D721Med (cell line): ENCODE measurements at regions not wholly inside any gene's neighbourhood (a gene's known extent, or its start where the extent isn't known, plus 50 kb on each side); places are given as distances from the start of the nearest gene placed in this dataset.

Experiments used
- DNase-seq: peaks from one replicate; pipeline ENCODE4 v3.0.0; 2011; ENCODE audit warnings: low spot score; ENCODE audit not compliant: insufficient read length
- FAIRE-seq: peaks from 2 replicates; lab custom pipeline; 2011; peaks lifted over from hg19 to GRCh38; lab: Jason Lieb, UNC
- TF ChIP-seq, protein P1 (sequence below): IDR thresholded peaks from 2 replicates; pipeline ENCODE4 v1.5.1; 2012; ENCODE audit warnings: mild to moderate bottlenecking, control low read depth; ENCODE audit not compliant: insufficient read depth; ENCODE audit errors: missing control alignments

- no peak for FAIRE-seq
- TF ChIP-seq, protein P1, sequence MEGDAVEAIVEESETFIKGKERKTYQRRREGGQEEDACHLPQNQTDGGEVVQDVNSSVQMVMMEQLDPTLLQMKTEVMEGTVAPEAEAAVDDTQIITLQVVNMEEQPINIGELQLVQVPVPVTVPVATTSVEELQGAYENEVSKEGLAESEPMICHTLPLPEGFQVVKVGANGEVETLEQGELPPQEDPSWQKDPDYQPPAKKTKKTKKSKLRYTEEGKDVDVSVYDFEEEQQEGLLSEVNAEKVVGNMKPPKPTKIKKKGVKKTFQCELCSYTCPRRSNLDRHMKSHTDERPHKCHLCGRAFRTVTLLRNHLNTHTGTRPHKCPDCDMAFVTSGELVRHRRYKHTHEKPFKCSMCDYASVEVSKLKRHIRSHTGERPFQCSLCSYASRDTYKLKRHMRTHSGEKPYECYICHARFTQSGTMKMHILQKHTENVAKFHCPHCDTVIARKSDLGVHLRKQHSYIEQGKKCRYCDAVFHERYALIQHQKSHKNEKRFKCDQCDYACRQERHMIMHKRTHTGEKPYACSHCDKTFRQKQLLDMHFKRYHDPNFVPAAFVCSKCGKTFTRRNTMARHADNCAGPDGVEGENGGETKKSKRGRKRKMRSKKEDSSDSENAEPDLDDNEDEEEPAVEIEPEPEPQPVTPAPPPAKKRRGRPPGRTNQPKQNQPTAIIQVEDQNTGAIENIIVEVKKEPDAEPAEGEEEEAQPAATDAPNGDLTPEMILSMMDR: no peak
- DNase-seq: no peak
Observed at GRCh38 chr6:41489120-41489851, 56.9 kb upstream of the FOXP4 start.

- FAIRE-seq: no peak
- TF ChIP-seq, protein P1: no peak
Observed at GRCh38 chr6:41492261-41492891, 53.8 kb upstream of the FOXP4 start.

GRCh38 chr6:41494212-41495110 lies 51.7 kb upstream of the FOXP4 start:
- DNase-seq: no peak
- no peak for FAIRE-seq
- TF ChIP-seq, protein P1: no peak

More at GRCh38 chr6:41492261-41492891, 53.8 kb upstream of the FOXP4 start:
- peak; percentile 74 for DNase-seq
